Fibroblast of peridontal ligament (primary cell): ENCODE measurements at regions not wholly inside any gene's neighbourhood (a gene's known extent, or its start where the extent isn't known, plus 50 kb on each side); places are given as distances from the start of the nearest gene placed in this dataset.

ENCODE experiments used
- DNase-seq: peaks from one replicate; pipeline ENCODE4 v3.0.0-alpha.2; 2010; ENCODE audit errors: extremely low read depth

DNA sequence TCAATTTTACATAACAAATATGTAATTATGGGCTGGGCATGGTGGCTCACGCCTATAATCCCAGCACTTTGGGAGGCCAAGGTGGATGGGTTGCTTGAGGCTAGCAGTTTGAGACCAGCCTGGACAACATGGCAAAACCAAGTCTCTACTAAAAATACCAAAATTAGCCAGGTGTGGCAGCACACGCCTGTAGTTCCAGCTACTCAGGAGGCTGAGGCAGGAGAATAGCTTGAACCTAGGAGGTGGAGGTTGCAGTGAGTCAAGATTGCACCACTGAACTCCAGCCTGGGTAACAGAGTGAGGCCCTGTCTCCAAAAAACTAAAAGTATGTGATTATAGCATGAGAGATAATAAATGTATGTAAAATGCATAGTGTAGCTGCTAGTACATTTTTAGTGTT lies 229.0 kb downstream of the PPARGC1A start:
- DNase-seq, result no peak

DNA sequence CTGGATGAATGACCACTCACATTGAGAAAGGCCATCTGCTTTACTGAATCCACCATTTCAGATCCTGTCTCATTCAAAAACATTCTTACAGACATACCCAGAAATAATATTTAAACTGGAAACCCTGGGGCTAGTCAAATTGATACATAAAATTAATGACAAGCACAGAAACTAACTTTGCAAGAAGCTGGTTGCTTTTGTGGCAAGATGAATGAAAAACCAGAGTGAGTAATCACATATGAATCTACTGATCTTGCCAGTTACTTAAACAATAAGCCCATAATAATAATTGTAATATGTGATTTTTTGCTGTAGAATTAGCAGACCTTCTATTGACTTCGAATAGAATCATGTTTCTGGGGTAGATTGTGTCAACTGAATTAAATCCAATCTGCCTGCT lies 235.1 kb downstream of the PPARGC1A start:
- no peak for DNase-seq

DNA sequence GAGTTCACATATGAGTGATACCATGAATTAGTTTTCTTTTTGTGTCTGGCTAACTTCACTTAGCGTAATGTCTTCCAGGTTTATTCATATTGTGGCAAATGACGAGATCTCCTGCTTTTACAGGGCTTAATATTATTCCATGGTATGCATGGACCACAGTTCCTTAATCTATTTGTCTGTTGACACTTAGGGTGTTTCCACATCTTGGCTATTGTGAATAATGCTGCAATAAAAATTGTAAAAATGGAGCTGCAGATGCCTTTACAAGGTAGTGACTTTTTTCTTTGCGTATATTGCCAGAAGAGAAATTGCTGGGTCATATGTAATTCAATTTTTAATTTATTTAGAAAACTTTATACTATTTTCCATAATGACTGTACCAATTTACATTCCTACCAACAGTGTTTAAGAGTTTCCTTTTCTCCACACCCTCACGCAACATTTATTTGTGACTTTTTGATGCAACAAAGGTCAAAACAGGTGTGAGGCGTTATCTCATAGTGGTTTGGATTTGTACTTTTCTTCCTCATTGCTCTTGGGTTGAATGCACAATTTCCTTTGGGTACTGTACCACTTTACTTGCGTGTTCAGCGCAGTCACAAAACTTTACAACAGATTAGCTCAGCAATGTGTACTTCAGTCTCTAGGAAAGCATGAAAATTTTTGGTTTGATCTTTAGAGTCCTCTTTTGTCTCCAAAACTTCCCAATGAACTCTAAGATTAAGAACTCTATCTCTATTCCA lies 240.8 kb downstream of the PPARGC1A start:
- DNase-seq, result no peak

DNA sequence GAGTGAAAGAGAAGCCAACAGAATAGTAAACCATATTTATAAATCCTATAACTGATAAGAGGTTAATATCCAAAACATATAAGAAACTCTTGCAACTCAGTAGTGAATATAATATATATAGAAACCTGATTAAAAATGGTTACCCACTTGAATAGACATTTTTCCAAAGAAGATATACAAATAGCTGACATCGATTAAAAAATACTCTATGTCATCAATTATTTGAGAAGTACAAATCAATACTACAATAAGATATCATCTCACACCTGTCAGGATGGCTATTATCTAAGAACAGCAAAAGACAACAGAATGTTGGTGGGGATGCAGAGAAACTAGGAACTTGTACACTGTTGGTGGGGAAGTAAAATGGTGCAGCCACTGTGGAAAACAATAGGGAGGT lies 254.4 kb downstream of the PPARGC1A start:
- no peak for DNase-seq

DNA sequence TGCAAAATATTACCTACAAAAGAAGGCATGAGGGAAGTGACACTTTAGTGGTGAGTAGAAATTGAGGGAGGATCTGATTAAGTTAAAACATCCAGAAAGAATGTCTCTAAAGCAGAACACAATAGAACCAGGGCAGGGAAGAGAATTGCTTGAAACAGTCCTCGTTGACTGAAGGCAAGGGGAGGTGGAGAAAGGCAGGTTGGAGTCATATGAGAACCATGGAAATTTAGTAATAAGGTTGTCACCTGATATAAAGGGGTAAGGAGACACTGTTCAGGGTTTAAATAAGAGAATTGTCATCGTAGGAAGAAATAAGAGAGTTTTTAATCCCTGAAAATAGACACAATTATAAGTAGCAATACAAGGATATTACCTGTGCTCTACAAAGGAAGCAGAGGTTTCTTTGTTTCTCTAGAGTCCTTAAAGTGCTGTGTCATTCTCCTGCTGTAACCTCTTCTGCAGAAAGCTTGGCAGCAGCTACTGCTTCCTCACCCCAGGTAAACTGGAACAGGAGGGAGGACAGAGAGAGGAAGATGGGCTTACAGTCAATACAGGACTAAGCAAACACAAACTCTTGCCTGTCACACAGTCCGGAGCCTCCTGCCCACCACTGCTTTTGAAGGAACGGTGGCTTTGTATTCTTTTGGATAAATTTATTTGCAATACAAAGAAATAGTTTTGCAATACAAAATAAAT lies 258.4 kb downstream of the PPARGC1A start:
- no peak for DNase-seq

DNA sequence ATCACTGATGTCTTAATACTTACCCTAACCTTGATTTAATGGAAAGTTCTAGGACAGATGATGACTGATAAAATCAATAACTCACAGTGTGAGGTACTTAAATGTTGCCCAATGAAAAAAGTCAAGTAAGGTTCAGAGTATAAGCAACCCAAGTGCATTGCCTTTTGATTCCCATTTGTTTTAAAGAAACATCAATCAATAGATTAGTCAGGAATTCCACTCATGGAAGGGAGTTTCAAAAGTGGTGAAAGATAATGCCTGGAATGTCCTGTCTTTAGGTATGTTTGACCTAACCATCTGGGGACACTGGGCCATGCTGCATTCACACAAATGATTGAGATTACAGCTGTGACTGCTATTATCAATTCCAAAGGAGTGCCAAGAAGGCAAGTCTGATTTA lies 259.7 kb downstream of the PPARGC1A start:
- no peak for DNase-seq

DNA sequence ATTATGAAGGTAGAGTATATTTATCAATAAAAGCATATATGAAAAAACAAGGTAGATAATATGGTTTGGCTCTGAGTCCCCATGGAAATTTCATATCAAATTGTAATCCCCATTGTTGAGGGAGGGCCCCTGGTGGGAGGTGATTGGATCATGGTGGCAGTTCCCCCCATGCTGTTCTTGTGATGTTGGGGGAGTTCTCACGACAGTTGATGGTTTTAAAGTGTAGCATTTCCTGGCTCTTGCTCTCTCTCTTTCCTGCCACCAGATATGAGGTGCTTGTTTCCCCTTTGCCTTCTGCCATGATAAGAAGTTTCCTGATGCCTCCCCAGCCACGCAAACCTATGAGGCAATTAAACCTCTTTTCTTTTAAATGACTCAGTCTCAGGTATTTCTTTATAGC lies 260.4 kb downstream of the PPARGC1A start:
- no peak for DNase-seq

DNA sequence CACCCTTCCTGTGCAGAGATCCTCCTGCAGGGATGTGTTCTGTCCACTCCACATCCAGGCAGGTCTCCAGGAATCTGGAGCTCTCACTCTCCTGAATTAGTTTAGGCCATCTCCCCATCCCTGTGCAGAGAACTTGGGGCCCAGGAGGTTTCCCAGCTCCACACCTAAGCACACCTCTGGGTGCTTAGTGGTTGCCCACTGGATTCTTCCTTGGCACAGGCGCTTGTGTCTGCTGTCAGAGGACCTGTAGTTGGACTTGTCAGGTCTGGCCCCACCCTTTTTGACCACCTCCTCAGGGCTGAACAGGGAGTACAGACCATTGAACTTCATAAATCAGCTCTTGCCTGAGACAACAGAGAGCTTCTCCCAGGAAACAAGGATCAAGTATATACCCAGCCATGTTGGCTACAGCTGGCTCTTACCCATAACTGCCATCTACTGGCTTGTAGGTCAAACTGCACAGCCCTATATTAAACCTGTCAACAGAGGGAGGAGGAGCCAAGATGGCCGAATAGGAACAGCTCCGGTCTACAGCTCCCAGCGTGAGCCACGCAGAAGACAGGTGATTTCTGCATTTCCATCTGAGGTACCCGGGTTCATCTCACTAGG lies 275.5 kb downstream of the PPARGC1A start:
- no peak for DNase-seq

DNA sequence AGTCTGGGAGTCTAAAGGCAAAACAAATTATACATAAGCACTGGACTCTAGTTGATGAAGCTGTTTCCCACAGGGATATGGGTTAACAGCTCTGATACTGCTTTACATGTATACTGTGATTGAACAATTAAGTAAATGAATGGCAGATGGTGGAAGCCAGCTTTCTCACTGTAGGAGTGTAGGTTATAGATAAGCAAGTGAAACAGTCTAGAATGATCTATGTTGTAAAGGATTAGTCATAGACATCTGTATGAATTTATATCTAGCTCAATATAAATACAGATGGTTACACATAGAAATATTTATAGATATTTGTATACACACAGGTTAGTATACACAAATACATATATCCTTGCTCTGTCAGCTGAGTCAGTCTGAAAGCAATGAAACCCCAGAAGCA lies 276.1 kb downstream of the PPARGC1A start:
- DNase-seq, result no peak

DNA sequence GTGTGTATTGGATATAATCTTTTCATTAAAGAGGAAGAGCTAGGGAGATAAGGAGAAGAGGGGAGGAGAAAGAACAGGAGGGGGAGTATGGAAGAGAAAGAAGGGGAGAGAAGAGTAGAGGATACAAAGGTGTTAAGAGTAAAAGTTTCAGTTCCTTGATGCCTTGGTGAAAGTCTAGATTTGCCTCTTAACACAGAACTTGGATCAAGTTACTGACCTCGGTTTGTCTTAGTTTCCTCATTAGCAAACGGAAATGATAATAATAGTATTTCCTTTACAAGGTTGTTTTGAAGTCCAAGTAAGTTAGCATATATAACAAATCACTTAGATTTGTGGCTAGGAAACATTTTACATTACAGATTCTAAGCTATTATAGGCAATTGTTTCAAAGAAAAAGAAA lies 287.1 kb downstream of the PPARGC1A start:
- no peak for DNase-seq

DNA sequence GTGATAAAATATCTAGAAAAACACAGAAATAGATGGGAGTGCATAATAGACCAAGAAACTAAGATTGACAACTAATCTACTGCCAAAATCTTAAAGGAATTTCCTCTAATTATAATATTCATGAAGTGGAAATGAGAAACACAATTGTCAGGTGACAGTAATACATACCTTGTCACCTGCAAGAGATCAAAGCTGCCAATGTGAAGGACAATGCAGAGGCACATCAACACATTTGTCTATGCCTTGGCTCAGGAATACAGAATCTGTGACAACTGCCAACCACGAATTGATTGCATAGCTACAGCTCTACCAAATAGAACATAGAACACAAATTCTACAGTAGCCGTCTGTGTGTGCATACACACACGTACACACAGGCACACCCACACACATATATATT lies 295.7 kb downstream of the PPARGC1A start:
- no peak for DNase-seq

DNA sequence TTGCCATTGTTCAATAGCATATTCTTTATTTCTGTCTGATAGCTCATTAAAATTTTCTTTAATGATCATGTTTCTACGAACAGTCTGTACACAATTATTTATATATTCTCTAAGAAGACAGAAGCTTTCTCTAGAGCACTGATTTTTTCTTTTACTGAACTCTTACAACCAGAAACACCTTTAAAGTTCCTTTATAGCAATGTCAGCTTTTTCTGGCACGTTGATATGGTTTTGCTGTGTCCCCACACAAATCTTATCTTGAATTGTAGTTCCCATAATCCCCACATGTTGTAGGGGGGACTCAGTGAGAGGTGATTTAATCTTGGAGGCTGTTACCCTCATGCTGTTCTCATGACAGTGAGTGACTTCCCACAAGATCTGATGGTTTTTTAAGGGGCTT lies 299.4 kb downstream of the PPARGC1A start:
- no peak for DNase-seq

DNA sequence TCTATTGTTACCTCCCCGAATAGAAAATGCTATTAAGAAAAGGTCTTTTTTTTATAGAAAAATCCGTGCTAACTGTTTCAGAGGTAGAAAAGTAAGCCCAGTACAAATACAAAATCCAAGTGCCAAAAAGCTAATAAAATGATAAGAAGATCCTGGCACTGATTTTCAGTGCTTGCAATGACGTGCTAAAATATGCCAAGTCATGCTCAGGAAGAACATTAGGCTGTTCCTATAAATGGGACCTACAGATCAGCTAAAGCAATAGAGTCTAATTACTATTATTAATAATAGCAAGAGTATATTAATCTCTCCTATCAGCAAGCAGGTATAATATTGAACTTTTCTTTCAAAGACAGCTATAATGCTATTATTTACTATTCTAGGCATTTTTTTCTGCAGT lies 305.8 kb downstream of the PPARGC1A start:
- DNase-seq, result no peak

DNA sequence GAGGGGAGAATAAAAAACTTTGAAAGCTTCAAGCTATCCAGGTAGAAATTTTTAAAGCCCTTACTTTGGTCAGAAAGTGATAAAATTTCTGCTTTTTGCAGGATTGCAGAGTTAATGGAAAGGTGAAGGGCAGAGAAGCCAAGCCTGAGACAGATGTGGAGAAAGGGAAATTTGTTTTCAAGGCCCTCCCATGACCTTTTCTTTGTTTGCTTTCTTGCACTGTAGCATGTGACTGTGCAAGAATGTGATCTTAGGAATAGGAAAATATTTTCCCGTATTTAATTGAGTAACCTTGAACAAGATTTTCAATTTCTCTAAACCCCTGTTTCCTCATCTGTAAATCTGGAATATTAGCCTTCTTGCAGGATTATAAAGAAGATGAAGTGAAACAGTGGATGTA lies 307.2 kb downstream of the PPARGC1A start:
- DNase-seq, result no peak

DNA sequence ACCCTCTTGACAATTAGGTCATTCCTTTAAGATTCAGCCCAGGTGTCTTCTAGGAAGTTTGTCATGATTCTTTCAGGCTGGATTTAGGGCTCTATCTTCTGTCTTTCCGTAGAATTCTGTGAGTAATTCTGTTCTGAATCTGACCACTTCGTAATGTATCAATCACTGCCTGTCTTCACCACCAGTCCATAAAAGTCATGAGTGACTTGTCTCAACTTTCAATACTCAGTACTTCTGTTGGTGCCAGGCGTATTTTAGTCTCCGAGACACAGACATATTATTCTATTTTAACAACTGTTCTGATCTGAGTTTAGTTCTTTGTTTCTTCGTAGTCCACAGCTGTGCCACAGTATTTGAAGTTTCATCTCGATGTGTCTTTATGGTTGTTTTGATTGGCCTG lies 310.7 kb downstream of the PPARGC1A start:
- no peak for DNase-seq

DNA sequence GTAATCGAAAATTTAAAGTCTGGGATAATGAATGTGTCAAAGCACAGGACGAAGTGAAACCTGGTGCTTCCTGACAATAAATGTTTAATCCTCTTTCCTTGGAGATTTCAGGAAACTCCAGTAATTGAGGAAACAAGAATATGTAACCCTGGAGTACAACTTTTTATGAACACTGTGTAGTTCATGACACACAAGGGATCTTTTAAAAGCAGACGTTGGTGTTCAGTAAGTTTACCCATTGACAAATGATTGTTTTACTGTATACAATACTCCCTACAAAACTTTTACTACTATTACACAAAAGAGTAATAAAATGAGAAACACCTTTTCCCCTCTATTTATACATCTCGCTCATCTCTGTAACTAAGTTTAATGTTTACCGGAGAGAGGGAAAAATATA lies 312.4 kb downstream of the PPARGC1A start:
- DNase-seq, result no peak

DNA sequence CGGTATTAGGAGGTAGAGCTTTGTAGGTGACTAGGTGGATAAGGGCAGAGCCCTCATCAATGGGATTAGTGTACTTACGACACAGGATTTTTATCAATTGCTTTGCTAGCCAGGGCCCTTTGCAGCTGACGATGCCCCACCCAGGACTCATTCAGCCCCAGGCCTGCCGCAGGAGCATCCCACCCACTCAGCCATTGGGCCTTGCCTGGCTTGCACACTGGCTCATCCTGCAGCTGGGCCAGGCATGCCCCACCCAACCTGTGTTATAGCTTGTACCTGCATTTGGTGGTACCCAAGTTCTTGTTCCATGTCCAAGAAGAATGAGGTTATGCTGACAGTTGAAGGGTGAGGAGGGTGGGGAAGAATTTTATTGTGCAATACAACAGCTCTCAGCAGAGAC lies 317.5 kb downstream of the PPARGC1A start:
- no peak for DNase-seq

DNA sequence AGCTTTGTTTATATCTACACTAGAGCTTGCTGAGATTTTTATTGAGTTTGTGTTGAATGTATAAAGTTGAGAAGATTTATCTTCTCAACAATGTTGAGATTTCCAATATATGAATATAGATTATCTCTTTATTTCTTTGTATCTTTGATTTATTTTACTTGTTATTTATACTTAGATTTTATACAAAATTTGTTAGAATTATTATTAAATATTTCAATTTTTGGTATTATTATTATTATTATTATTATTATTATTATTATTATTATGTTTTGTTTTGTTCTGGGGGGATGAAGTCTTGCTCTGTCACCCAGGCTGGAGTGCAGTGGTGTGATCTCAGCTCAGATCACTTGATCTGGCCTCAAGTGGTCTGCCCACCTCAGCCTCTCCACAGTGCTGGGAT lies 322.5 kb downstream of the PPARGC1A start:
- no peak for DNase-seq

DNA sequence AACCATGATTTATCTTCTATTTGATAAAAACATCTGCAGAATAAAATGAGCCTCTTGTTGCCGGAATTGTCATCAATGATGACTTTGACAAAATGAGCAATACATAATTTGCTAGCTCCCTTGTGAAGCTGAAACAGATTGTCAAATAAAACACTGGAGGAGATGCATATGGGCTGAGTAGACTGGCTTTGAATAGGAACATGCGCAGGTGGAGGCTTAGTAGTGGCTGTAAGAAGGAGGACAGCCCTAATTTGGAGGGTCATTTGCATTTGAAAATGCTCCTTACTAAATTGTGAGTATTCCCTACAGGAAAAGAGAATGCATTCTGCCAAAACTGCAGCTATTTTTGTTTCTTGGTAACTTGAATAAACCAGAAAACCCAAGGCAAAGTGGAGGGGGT lies 329.1 kb downstream of the PPARGC1A start:
- no peak for DNase-seq

DNA sequence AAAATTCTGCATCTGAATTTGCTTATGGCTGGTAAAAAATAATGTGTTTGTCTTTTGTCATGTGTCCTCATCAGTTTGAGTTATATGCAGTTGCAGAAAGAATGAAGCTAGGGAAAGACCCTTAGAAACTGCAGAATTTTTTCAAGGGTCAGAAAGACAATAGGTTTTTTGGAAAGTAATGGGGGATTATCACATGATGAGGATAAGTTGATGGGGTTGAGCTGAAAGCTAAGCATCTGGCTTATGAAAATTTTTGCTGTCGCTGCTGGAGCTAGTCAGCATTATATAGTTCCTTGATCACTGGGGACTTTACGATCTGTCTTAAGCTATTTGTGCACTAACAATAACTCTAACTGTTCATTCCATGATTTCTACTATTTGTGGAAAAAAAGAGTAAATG lies 331.7 kb downstream of the PPARGC1A start:
- no peak for DNase-seq

DNA sequence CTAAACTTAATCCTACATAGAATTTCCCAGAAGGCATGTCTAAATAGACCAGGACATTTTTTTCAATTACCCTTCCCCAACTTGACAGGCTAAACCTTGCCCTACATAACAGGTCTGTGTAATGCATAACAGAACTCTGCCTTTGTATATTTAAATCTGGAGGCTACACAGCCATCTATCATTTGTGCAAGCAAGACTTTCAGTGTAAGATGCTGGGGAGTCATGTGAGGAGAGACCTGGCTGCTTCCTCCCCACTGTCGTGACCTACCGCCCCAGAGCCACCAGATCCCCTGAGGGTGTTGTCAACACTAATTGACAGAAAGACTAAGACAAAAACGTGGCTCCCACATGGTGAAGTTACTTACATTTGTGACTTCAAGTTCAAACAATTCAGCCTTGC lies 342.2 kb downstream of the PPARGC1A start:
- DNase-seq, result no peak

DNA sequence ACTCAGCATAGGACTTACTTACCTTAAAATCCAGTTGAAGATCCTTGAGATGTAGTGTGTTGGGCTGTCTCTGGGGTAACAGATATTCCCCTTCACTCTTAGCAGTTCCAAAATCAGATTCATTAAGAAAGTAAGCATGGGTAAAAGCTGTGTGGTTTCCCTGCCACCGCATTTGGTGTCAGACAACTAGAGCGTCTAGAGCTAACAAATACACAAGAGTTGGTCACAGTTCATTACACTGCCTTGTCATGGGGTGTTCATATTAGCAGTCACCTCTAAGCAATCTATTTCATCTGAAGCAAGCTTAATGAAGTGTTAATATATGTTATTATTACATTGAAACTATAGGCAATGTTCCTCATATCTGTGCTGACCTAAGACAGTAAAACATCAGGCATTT lies 342.8 kb downstream of the PPARGC1A start:
- no peak for DNase-seq

DNA sequence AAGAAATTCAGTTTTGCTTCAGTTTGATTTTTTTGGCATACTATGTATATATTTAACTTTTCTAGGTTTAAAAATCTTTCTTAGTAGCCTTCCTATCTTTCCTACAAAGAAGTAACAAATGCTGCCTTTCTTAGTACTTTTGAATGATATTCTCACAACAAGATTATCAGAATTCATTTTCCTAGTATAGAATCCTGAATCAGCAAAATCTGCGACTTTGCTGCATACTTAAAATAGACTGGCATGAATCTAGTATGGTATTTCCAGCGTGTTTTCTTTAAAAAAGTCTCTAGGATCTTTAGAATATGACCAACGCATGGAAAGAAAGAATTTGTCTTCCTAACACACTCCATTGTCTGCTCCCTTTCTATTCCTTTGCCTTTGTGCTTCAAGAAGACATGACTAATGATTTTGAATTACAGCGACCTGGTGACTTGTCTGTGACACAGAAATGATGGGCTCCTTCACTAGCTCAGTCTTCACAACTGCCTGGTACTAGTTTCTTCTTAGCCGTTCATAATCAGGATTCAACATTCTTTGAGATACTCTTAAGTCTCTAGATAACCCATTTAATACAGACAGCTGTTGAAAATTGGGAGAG lies 349.8 kb downstream of the PPARGC1A start:
- no peak for DNase-seq
